Spleen (tissue), 11 donors: ENCODE measurements at regions not wholly inside any gene's neighbourhood (a gene's known extent, or its start where the extent isn't known, plus 50 kb on each side); places are given as distances from the start of the nearest gene placed in this dataset.
A peak's percentile ranks its signal among the peaks of the same experiment; 100 is the strongest.

Source experiments
- DNase-seq: peaks from one replicate; pipeline ENCODE4 v3.0.0-alpha.2; 2020
- H3K27ac ChIP-seq, 8 donors: fragments of 200-600 bp; sonication (generic) in 7 of 8; 1 replicate in 4 of 8; 2 replicates in 4 of 8; pipeline versions ENCODE4 v1.5.0 to v1.8.0; 2016 to 2021; ENCODE audit warnings: inconsistent platforms in 4 of 8, mild to moderate bottlenecking in 4 of 8, moderate library complexity in 1 of 8
- H3K27me3 ChIP-seq, 7 donors: fragments of 200-600 bp; sonication (generic) in 6 of 7; replicated peaks in 1 of 7; 1 replicate in 4 of 7; 2 replicates in 3 of 7; pipeline versions ENCODE4 v1.5.0 to v1.8.0; 2016 to 2021; ENCODE audit warnings: inconsistent platforms in 3 of 7, mild to moderate bottlenecking in 1 of 7
- H3K36me3 ChIP-seq, 6 donors: fragments of 200-600 bp; sonication (generic) in 5 of 6; 1 replicate in 4 of 6; 2 replicates in 2 of 6; pipeline versions ENCODE4 v1.5.0 to v1.8.0; 2016 to 2021; ENCODE audit warnings: inconsistent platforms in 2 of 6
- H3K4me1 ChIP-seq, 6 donors: fragments of 200-600 bp; sonication (generic) in 5 of 6; 1 replicate in 3 of 6; 2 replicates in 3 of 6; pipeline versions ENCODE4 v1.5.0 to v1.8.0; 2016 to 2021; ENCODE audit warnings: inconsistent platforms in 3 of 6
- H3K4me3 ChIP-seq, 8 donors: fragments of 200-600 bp; sonication (generic) in 7 of 8; 1 replicate in 4 of 8; 2 replicates in 4 of 8; pipeline versions ENCODE4 v1.5.0 to v1.8.0; 2016 to 2021; ENCODE audit warnings: inconsistent platforms in 4 of 8, mild to moderate bottlenecking in 4 of 8, moderate library complexity in 2 of 8
- H3K9me3 ChIP-seq, 8 donors: fragments of 200-600 bp; sonication (generic) in 7 of 8; 1 replicate in 4 of 8; 2 replicates in 4 of 8; pipeline versions ENCODE4 v1.5.0 to v1.8.0; 2016 to 2021; ENCODE audit warnings: inconsistent platforms in 4 of 8
- POLR2A ChIP-seq, 3 donors: fragments of 450-650 bp; IDR thresholded peaks; one replicate each; pipeline ENCODE4 v1.5.1; 2017; ENCODE audit warnings: antibody characterized with exemption in 3 of 3, mild to moderate bottlenecking in 1 of 3
- POLR2AphosphoS5 ChIP-seq, 3 donors: sonication (generic); formaldehyde crosslinking; IDR thresholded peaks; one replicate each; pipeline ENCODE4 v1.5.1; 2017; ENCODE audit warnings: antibody characterized with exemption in 3 of 3
- WGBS, 5 donors: extraction: QIAGEN DNeasy Blood & Tissue Kit in 3 of 5; methylation state at CpG; one replicate each; pipeline versions ENCODE4 v1.1.5 to v1.1.7; 2013 to 2018; 5-methylcytosine and 5-hydroxymethylcytosine counted together
- intact Hi-C: fragments of 100-400 bp; cut with DNase I; formaldehyde crosslinking; loops from one replicate; pipeline ENCODE4 v1.15.0; 2023; ENCODE audit warnings: low total_unique reads
- TF ChIP-seq, protein P1 (sequence below), 11 experiments: fragments of 200-600 bp in 7 of 11; fragments of 450-650 bp in 4 of 11; sonication (generic) in 4 of 11; IDR thresholded peaks in 8 of 11; conservative IDR thresholded peaks in 3 of 11; 1 replicate in 7 of 11; 2 replicates in 4 of 11; pipeline versions ENCODE4 v1.4.0 to v1.8.0; 2016 to 2021; ENCODE audit warnings: antibody characterized with exemption in 11 of 11, inconsistent platforms in 4 of 11, mild to moderate bottlenecking in 1 of 11
- donor health status: healthy with polysubstance abuse.
- donor health status: DM: no; HTN: no; CAD: no; lungs with moderate emphysema.
- donor health status: DM: no; HTN: no; CAD: no.
- donor health status: Bipolar disorder and iron deficiency.
- donor health status: healthy.
- donor health status: DM: no; HTN: no; CAD: no.
- donor health status: DM: yes; HTN: yes; CAD: no.

DNA sequence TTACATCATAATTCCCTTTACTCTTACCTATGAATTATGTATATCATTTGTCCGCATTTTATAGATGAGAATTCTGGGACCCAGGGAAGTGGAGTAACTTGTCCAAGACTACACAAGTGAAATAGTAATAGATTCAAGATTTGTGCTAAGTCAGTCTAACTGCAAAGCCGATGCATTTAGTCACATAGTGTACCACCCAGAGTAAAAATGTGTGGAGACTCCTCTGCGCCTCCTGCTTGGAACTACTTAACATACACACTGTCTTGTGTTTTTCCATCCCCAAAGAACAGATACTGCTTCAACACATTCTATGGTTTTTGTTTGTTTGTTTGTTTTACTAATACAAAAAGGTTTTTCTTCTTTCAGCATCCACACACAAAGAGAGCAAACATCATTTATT lies 729.8 kb downstream of the PRELID2 start:
- intact Hi-C loops: no loop called here
- no peak overlapping the region for H3K27ac ChIP-seq
- no peak overlapping the region for H3K4me3 ChIP-seq
- 86 to 95% (median 91%) methylated on average over 3 of the region's 3 CpGs for WGBS, 5 donors
- H3K9me3 ChIP-seq: no peaks in the 10 kb centered on the region
- H3K4me1 ChIP-seq: no peaks in the 10 kb centered on the region
- no peak for DNase-seq
- H3K36me3 ChIP-seq: no peaks in the 10 kb centered on the region
- no peaks in the 10 kb centered on the region for H3K27me3 ChIP-seq
- TF ChIP-seq POLR2AphosphoS5 (IDR thresholded peaks at IDR 0.05): no peak
- TF ChIP-seq, protein P1, sequence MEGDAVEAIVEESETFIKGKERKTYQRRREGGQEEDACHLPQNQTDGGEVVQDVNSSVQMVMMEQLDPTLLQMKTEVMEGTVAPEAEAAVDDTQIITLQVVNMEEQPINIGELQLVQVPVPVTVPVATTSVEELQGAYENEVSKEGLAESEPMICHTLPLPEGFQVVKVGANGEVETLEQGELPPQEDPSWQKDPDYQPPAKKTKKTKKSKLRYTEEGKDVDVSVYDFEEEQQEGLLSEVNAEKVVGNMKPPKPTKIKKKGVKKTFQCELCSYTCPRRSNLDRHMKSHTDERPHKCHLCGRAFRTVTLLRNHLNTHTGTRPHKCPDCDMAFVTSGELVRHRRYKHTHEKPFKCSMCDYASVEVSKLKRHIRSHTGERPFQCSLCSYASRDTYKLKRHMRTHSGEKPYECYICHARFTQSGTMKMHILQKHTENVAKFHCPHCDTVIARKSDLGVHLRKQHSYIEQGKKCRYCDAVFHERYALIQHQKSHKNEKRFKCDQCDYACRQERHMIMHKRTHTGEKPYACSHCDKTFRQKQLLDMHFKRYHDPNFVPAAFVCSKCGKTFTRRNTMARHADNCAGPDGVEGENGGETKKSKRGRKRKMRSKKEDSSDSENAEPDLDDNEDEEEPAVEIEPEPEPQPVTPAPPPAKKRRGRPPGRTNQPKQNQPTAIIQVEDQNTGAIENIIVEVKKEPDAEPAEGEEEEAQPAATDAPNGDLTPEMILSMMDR (IDR thresholded peaks at IDR 0.05 in 8 of 11, conservative IDR thresholded peaks at IDR 0.05 in 3 of 11): no peak
- no peak for TF ChIP-seq POLR2A (IDR thresholded peaks at IDR 0.05)

DNA sequence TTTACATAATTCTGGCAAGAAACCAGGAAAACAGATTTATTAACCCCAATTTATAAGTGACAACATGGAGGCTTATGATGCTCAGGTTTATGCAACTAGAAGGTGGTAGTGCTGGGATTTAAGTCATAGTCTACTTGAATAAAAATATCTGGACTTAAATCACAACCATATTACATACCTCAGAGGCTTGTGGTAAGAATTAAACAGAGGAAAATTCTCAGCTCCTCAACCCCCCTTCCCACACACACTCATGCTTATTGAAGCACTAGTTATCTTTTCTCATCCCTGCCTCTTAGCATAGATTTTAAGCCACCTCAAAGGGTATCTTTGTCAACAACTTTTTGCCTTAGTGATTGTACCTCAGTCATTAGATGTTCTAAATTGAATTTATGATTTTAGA lies 731.0 kb downstream of the PRELID2 start:
- H3K27ac ChIP-seq: no peak overlapping the region
- H3K4me3 ChIP-seq: no peak overlapping the region
- TF ChIP-seq POLR2AphosphoS5 (IDR thresholded peaks at IDR 0.05) (no peak), POLR2A (IDR thresholded peaks at IDR 0.05) (no peak)
- TF ChIP-seq, protein P1 (IDR thresholded peaks at IDR 0.05 in 8 of 11, conservative IDR thresholded peaks at IDR 0.05 in 3 of 11): no peak
- no peaks in the 10 kb centered on the region for H3K9me3 ChIP-seq
- no peak for DNase-seq
- no peaks in the 10 kb centered on the region for H3K4me1 ChIP-seq
- no peaks in the 10 kb centered on the region for H3K36me3 ChIP-seq
- intact Hi-C loops: no loop called here
- no peaks in the 10 kb centered on the region for H3K27me3 ChIP-seq

DNA sequence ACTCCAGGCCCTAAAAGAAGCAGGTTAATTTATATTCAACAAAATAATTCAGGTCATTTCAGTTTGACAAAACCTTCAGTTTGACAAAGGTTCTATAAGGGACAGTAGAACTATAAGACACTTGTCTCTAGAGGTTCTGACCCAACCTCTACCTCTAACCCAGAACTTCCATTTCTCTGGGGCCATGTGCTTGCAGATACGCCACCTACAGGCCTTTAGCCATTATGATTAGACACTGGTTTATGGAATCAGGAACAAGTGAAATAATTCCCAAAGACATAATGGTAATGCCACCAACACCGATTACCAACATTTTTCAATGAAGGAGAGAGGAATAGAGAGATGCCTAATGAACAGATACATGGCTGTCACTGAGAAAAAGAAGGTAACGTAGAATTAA lies 733.9 kb downstream of the PRELID2 start:
- Histone ChIP-seq H3K4me3 (no peak overlapping the region), H3K27me3 (no peaks in the 10 kb centered on the region), H3K9me3 (peaks cover 0 to 4% (median 0%) of the 10 kb centered on the region in 8 donors), H3K27ac (no peak overlapping the region), H3K4me1 (no peaks in the 10 kb centered on the region), H3K36me3 (no peaks in the 10 kb centered on the region)
- no peak for DNase-seq
- TF ChIP-seq POLR2A (IDR thresholded peaks at IDR 0.05): no peak
- TF ChIP-seq, protein P1 (IDR thresholded peaks at IDR 0.05 in 8 of 11, conservative IDR thresholded peaks at IDR 0.05 in 3 of 11): peak in 1 of 11 experiments; percentile 10
- no peak for TF ChIP-seq POLR2AphosphoS5 (IDR thresholded peaks at IDR 0.05)
- intact Hi-C loops: no loop called here
- 76 to 96% (median 87%) methylated on average over 3 of the region's 3 CpGs for WGBS, 5 donors

DNA sequence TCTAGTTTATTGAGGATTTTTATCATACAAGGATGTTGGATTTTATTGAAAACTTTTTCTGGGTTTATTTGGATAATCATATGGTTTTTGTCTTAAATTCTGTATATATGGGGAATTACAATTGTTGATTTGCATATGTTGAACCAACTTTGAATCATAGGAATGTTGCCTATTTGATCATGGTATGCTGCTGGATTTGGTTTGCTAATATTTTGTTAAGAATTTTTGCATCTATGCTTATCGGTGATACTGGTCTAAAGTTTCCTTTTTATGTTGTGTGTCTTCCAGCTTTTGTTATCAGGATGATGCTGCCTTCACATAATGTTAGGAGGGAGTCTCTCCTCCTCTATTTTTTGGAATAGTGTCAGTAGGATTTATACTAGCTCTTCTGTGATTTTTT lies 745.0 kb downstream of the PRELID2 start:
- H3K36me3 ChIP-seq: no peaks in the 10 kb centered on the region
- no peak overlapping the region for H3K4me3 ChIP-seq
- no peak overlapping the region for H3K27ac ChIP-seq
- DNase-seq: no peak
- H3K4me1 ChIP-seq: no peaks in the 10 kb centered on the region
- no peaks in the 10 kb centered on the region for H3K27me3 ChIP-seq
- peaks cover 0 to 13% (median 3%) of the 10 kb centered on the region in 8 donors for H3K9me3 ChIP-seq
- WGBS, 5 donors: 85 to 97% (median 94%) methylated on average over 1 of the region's 1 CpG
- TF ChIP-seq, protein P1 (IDR thresholded peaks at IDR 0.05 in 8 of 11, conservative IDR thresholded peaks at IDR 0.05 in 3 of 11): no peak
- no peak for TF ChIP-seq POLR2A (IDR thresholded peaks at IDR 0.05)
- intact Hi-C loops: no loop called here
